B cell (primary cell): ENCODE measurements at regions not wholly inside any gene's neighbourhood (a gene's known extent, or its start where the extent isn't known, plus 50 kb on each side); places are given as distances from the start of the nearest gene placed in this dataset.

Source experiments
- ATAC-seq: fragments of 200-7000 bp; cut with Tn5 transposase; one replicate; pipeline ENCODE4 v1.10.0; 2021; ENCODE audit warnings: low read depth, mild to moderate bottlenecking, moderate number of reproducible peaks, moderate library complexity
- CTCF ChIA-PET: fragments of 350-600 bp; sonication (Branson Sonifier 250); formaldehyde crosslinking; loops from one replicate; lab custom pipeline; 2021; ENCODE audit warnings: antibody characterized with exemption, inconsistent platforms; lab: Charles Lee
- POLR2A ChIA-PET: fragments of 350-600 bp; sonication (Branson Sonifier 250); formaldehyde crosslinking; loops from one replicate; lab custom pipeline; 2021; ENCODE audit warnings: antibody characterized with exemption; lab: Charles Lee
- DNase-seq: peaks from one replicate; pipeline ENCODE4 v3.0.0; 2013
- H2AFZ ChIP-seq: 2 replicates; pipeline ENCODE4 v1.6.1; 2012; ENCODE audit warnings: mild to moderate bottlenecking, low read depth, low read length; ENCODE audit not compliant: insufficient read depth, poor library complexity, severe bottlenecking
- H3K27ac ChIP-seq, 2 donors: 1 replicate in 1 of 2; 2 replicates in 1 of 2; pipeline ENCODE4 v1.5.1; 2012 to 2013; ENCODE audit warnings: low read length in 2 of 2, mild to moderate bottlenecking in 2 of 2, moderate library complexity in 1 of 2
- H3K27me3 ChIP-seq, 4 experiments: fragments of 200-600 bp in 1 of 4; sonication (generic) in 1 of 4; replicated peaks in 1 of 4; 1 replicate in 2 of 4; 2 replicates in 2 of 4; pipeline versions ENCODE4 v1.6.1 to v1.7.0; 2013 to 2016; ENCODE audit warnings: low read length in 3 of 4, mild to moderate bottlenecking in 2 of 4, mixed read lengths in 1 of 4, moderate library complexity in 1 of 4; ENCODE audit not compliant: insufficient read depth in 4 of 4, control insufficient read depth in 3 of 4; ENCODE audit errors: control extremely low read depth in 1 of 4
- H3K36me3 ChIP-seq, 2 experiments: replicated peaks in 1 of 2; 1 replicate in 1 of 2; 2 replicates in 1 of 2; pipeline versions ENCODE4 v1.6.1 to v1.7.1; 2013; ENCODE audit warnings: low read length in 1 of 2; ENCODE audit not compliant: insufficient read depth in 2 of 2, control insufficient read depth in 1 of 2; ENCODE audit errors: control extremely low read depth in 1 of 2, extremely low read depth in 1 of 2
- H3K4me1 ChIP-seq, 2 donors: fragments of 200-600 bp in 1 of 2; sonication (generic) in 1 of 2; 1 replicate in 1 of 2; 2 replicates in 1 of 2; pipeline versions ENCODE4 v1.5.1 to v1.6.1; 2013 to 2017; ENCODE audit warnings: low read length in 2 of 2; ENCODE audit not compliant: control insufficient read depth in 2 of 2, insufficient read depth in 2 of 2
- H3K4me2 ChIP-seq: replicated peaks from 2 replicates; pipeline ENCODE3; 2012; ENCODE audit warnings: mild to moderate bottlenecking, low read depth, low read length; ENCODE audit not compliant: poor library complexity, severe bottlenecking
- H3K4me3 ChIP-seq, 5 experiments: fragments of 200-600 bp in 1 of 5; sonication (generic) in 1 of 5; 1 replicate in 3 of 5; 2 replicates in 2 of 5; pipeline versions ENCODE4 v1.5.1 to v1.7.0; 2011 to 2016; ENCODE audit warnings: low read length in 4 of 5, mild to moderate bottlenecking in 4 of 5, low read depth in 2 of 5, control low read depth in 1 of 5, moderate library complexity in 1 of 5; ENCODE audit not compliant: insufficient read depth in 1 of 5; ENCODE audit errors: control extremely low read depth in 1 of 5, extremely low read depth in 1 of 5
- H3K79me2 ChIP-seq: fragments of 200-600 bp; sonication (generic); one replicate; pipeline ENCODE4 v1.6.0; 2016; ENCODE audit warnings: low read length; ENCODE audit not compliant: control insufficient read depth, insufficient read depth
- H3K9ac ChIP-seq: fragments of 200-600 bp; sonication (generic); 2 replicates; pipeline ENCODE4 v1.6.1; 2017; ENCODE audit warnings: mild to moderate bottlenecking, low read length, moderate library complexity
- H3K9me3 ChIP-seq, 3 donors: one replicate each; pipeline versions ENCODE4 v1.6.1 to v1.7.1; 2013; ENCODE audit warnings: low read length in 2 of 3; ENCODE audit not compliant: control insufficient read depth in 2 of 3, insufficient read depth in 1 of 3; ENCODE audit errors: control extremely low read depth in 1 of 3
- H4K20me1 ChIP-seq: 2 replicates; pipeline ENCODE4 v1.6.0; 2012; ENCODE audit warnings: mild to moderate bottlenecking, low read length; ENCODE audit not compliant: insufficient read depth, control insufficient read depth, poor library complexity, severe bottlenecking
- H3K27ac Mint-ChIP-seq: one replicate; pipeline ENCODE4 v1.8.0; 2021; ENCODE audit warnings: mixed read lengths
- H3K27me3 Mint-ChIP-seq: one replicate; pipeline ENCODE4 v1.8.0; 2021; ENCODE audit warnings: mixed read lengths
- H3K4me1 Mint-ChIP-seq: one replicate; pipeline ENCODE4 v1.8.0; 2021; ENCODE audit warnings: mixed read lengths
- H3K4me3 Mint-ChIP-seq: one replicate; pipeline ENCODE4 v1.8.0; 2021; ENCODE audit warnings: mixed read lengths
- H3K9me3 Mint-ChIP-seq: one replicate; pipeline ENCODE4 v1.8.0; 2022; ENCODE audit warnings: mixed read lengths; ENCODE audit not compliant: insufficient read depth
- CTCF ChIP-seq: fragments of 200-600 bp; IDR thresholded peaks from one replicate; pipeline ENCODE4 v1.8.0; 2022; ENCODE audit warnings: antibody characterized with exemption, mild to moderate bottlenecking
- EZH2 ChIP-seq: IDR thresholded peaks from 2 replicates; pipeline ENCODE4 v1.6.1; 2012; ENCODE audit warnings: borderline replicate concordance, low read depth, mild to moderate bottlenecking, moderate library complexity, low read length; ENCODE audit not compliant: insufficient read depth, poor library complexity, severe bottlenecking
- WGBS: methylation state at CpG from one replicate; pipeline ENCODE4 v1.1.5; 2013; ENCODE audit warnings: missing lambda C conversion rate; ENCODE audit not compliant: insufficient coverage; 5-methylcytosine and 5-hydroxymethylcytosine counted together
- intact Hi-C: fragments of 100-400 bp; cut with micrococcal nuclease; formaldehyde crosslinking; loops from one replicate; pipeline ENCODE4 v1.10.0; 2022

GRCh38 chrX:131923614-131924250 is 99.4 kb upstream of the STK26 start:
- H3K27ac ChIP-seq: no peak overlapping the region
- no peak for ATAC-seq
- Mint-ChIP-seq H3K9me3 (no peaks in the 10 kb centered on the region), H3K4me3 (no peak overlapping the region), H3K4me1 (no peaks in the 10 kb centered on the region), H3K27me3 (peaks cover 3% of the 10 kb centered on the region), H3K27ac (no peak overlapping the region)
- ChIA-PET POLR2A (no interaction called here), CTCF (no interaction called here)
- no peak overlapping the region for H3K4me2 ChIP-seq
- WGBS: 100% methylated on average over 2 of the region's 5 CpGs
- no peaks in the 10 kb centered on the region for H3K36me3 ChIP-seq
- no peaks in the 10 kb centered on the region for H4K20me1 ChIP-seq
- DNase-seq: no peak
- no peak overlapping the region for H2AFZ ChIP-seq
- H3K27me3 ChIP-seq: no peaks in the 10 kb centered on the region
- H3K4me3 ChIP-seq: no peak overlapping the region
- H3K9ac ChIP-seq: no peak overlapping the region
- H3K4me1 ChIP-seq: no peaks in the 10 kb centered on the region
- H3K79me2 ChIP-seq: no peaks in the 10 kb centered on the region
- intact Hi-C loops: no loop called here
- no peaks in the 10 kb centered on the region for H3K9me3 ChIP-seq
- TF ChIP-seq CTCF (no peak), EZH2 (no peak)

GRCh38 chrX:131938749-131939148 is 84.4 kb upstream of the STK26 start:
- H3K79me2 ChIP-seq: no peaks in the 10 kb centered on the region
- H3K27me3 ChIP-seq: peaks cover 0 to 3% (median 0%) of the 10 kb centered on the region in 4 experiments
- intact Hi-C loops: no loop called here
- H3K27ac Mint-ChIP-seq: no peak overlapping the region
- no peak for TF ChIP-seq CTCF
- TF ChIP-seq EZH2: no peak
- no peaks in the 10 kb centered on the region for H4K20me1 ChIP-seq
- H3K9me3 ChIP-seq: no peaks in the 10 kb centered on the region
- DNase-seq (no peak), ATAC-seq (no peak)
- no peak overlapping the region for H3K9ac ChIP-seq
- no peak overlapping the region for H3K4me3 Mint-ChIP-seq
- WGBS: no CpG with 5 or more reads among the region's 8 CpGs
- no peak overlapping the region for H3K27ac ChIP-seq
- ChIA-PET POLR2A (no interaction called here), CTCF (no interaction called here)
- no peaks in the 10 kb centered on the region for H3K9me3 Mint-ChIP-seq
- no peaks in the 10 kb centered on the region for H3K4me1 Mint-ChIP-seq
- H2AFZ ChIP-seq: no peak overlapping the region
- H3K4me2 ChIP-seq: no peak overlapping the region
- no peaks in the 10 kb centered on the region for H3K4me1 ChIP-seq
- no peaks in the 10 kb centered on the region for H3K27me3 Mint-ChIP-seq
- H3K4me3 ChIP-seq: no peak overlapping the region
- no peaks in the 10 kb centered on the region for H3K36me3 ChIP-seq
